OCI-LY7 (cell line): ENCODE measurements at regions not wholly inside any gene's neighbourhood (a gene's known extent, or its start where the extent isn't known, plus 50 kb on each side); places are given as distances from the start of the nearest gene placed in this dataset.

Source experiments
- BruUV-seq: library from RNA; stranded (reverse); fragments of 400-500 nt; replicated peaks from 2 replicates; lab custom pipeline; 2021; lab: Mats Ljungman, UMichigan
- CTCF ChIA-PET: fragments of 300-600 bp; sonication (Branson Sonifier 250); formaldehyde crosslinking; loops from one replicate; lab custom pipeline; 2022; ENCODE audit warnings: antibody characterized with exemption; ENCODE audit not compliant: unreplicated experiment; lab: Charles Lee
- POLR2A ChIA-PET: fragments of 300-600 bp; sonication (Branson Sonifier 250); formaldehyde crosslinking; loops from one replicate; lab custom pipeline; 2022; ENCODE audit warnings: antibody characterized with exemption; lab: Charles Lee
- DNase-seq: peaks from one replicate; pipeline ENCODE4 v3.0.0-alpha.2; 2015; ENCODE audit warnings: low spot score
- H2AFZ ChIP-seq: fragments of 200-600 bp; sonication (generic), shearing (Covaris generic); 2 replicates; pipeline ENCODE4 v1.6.1; 2014; ENCODE audit warnings: mild to moderate bottlenecking, antibody characterized with exemption, low read length, moderate library complexity
- H3K27ac ChIP-seq: fragments of 200-600 bp; sonication (generic); 2 replicates; pipeline ENCODE4 v1.5.1; 2014; ENCODE audit warnings: mixed run types, low read depth, mild to moderate bottlenecking, moderate library complexity, low read length, inconsistent platforms; ENCODE audit not compliant: poor library complexity, severe bottlenecking
- H3K36me3 ChIP-seq: fragments of 200-600 bp; sonication (generic); 2 replicates; pipeline ENCODE4 v1.6.1; 2014; ENCODE audit warnings: mild to moderate bottlenecking, antibody characterized with exemption, low read length, moderate library complexity, mixed read lengths; ENCODE audit not compliant: insufficient read depth
- H3K4me1 ChIP-seq: fragments of 200-600 bp; sonication (generic); 2 replicates; pipeline ENCODE4 v1.5.1; 2014; ENCODE audit warnings: mild to moderate bottlenecking, low read length; ENCODE audit not compliant: insufficient read depth, poor library complexity, severe bottlenecking
- H3K4me2 ChIP-seq: fragments of 200-600 bp; sonication (generic); 2 replicates; pipeline ENCODE4 v1.6.1; 2014; ENCODE audit warnings: mild to moderate bottlenecking, low read length
- H3K4me3 ChIP-seq: fragments of 200-600 bp; sonication (generic); 2 replicates; pipeline ENCODE4 v1.5.1; 2014; ENCODE audit warnings: mild to moderate bottlenecking, low read depth, low read length; ENCODE audit not compliant: poor library complexity, severe bottlenecking
- H3K79me2 ChIP-seq: fragments of 200-600 bp; sonication (generic); 2 replicates; pipeline ENCODE4 v1.6.1; 2016; ENCODE audit warnings: low read depth, mild to moderate bottlenecking, low read length, moderate library complexity, mixed read lengths; ENCODE audit not compliant: insufficient read depth
- H3K9me2 ChIP-seq: fragments of 200-600 bp; sonication (generic); 2 replicates; pipeline ENCODE4 v1.6.1; 2016; ENCODE audit warnings: mild to moderate bottlenecking, low read length, mixed read lengths; ENCODE audit not compliant: insufficient read depth
- H3K9me3 ChIP-seq: fragments of 200-600 bp; sonication (generic); 2 replicates; pipeline ENCODE4 v1.6.1; 2014; ENCODE audit warnings: mild to moderate bottlenecking, mixed run types, low read length, mixed read lengths
- H4K20me1 ChIP-seq: fragments of 200-600 bp; sonication (generic); 2 replicates; pipeline ENCODE4 v1.6.1; 2014; ENCODE audit warnings: mild to moderate bottlenecking, antibody characterized with exemption, low read length, moderate library complexity, mixed read lengths; ENCODE audit not compliant: insufficient read depth
- EZH2phosphoT487 ChIP-seq: fragments of 200-600 bp; sonication (generic); IDR thresholded peaks from 2 replicates; pipeline ENCODE4 v1.6.1; 2018; ENCODE audit warnings: low read depth, borderline replicate concordance, mild to moderate bottlenecking, mixed run types, antibody characterized with exemption, low read length, moderate library complexity, mixed read lengths
- intact Hi-C: fragments of 100-400 bp; cut with micrococcal nuclease; formaldehyde crosslinking; loops from one replicate; pipeline ENCODE4 v1.10.0; 2022; ENCODE audit not compliant: unreplicated experiment
- TF ChIP-seq, protein P1 (sequence below): fragments of 200-600 bp; sonication (generic); conservative IDR thresholded peaks from 2 replicates; pipeline ENCODE4 v1.5.1; 2014; ENCODE audit warnings: mild to moderate bottlenecking, antibody characterized with exemption, low read length, moderate library complexity, mixed read lengths

DNA sequence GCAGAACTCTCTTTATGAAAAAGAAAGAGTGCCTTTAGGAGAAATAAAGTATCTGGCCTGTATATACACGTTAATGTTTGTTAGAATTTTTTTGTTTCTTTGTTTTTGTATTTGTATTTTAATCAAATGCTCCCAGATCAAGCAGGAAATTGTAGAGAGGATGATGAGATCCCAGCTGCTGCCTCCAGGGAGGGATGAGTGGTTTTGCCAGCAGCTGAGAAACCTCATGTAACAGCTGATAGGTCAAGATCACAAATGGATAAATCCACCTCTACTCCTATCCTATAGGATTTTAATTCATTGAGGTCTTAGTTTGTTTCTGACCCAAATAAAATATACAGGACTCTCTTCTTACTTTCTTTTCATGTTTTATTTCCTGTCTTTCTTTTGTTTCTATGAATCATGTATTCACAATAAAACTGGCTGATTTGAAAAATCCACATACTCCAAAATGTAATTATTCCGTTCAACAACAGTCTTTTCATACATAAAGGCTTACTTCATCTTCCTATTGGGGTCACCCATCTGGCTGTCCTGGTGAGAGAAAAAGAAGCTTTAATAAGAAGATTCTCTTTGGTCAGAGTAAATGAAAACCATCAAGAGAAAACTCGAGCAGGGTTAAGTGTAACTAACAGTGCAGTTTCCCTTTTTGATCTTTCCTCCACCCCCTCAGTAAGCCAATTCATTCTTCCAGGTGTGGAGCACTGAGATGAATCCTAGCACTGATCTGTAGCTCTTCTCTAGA, 129.3 kb upstream of the PLPPR5 start:
- H3K36me3 ChIP-seq = no peaks in the 10 kb centered on the region
- H3K4me3 ChIP-seq = no peak overlapping the region
- no peak overlapping the region for H3K4me2 ChIP-seq
- no peak overlapping the region for H3K27ac ChIP-seq
- no peaks in the 10 kb centered on the region for H4K20me1 ChIP-seq
- intact Hi-C loops = no loop called here
- no peaks in the 10 kb centered on the region for H3K79me2 ChIP-seq
- no peaks in the 10 kb centered on the region for H3K9me3 ChIP-seq
- H2AFZ ChIP-seq = no peak overlapping the region
- TF ChIP-seq, protein P1, sequence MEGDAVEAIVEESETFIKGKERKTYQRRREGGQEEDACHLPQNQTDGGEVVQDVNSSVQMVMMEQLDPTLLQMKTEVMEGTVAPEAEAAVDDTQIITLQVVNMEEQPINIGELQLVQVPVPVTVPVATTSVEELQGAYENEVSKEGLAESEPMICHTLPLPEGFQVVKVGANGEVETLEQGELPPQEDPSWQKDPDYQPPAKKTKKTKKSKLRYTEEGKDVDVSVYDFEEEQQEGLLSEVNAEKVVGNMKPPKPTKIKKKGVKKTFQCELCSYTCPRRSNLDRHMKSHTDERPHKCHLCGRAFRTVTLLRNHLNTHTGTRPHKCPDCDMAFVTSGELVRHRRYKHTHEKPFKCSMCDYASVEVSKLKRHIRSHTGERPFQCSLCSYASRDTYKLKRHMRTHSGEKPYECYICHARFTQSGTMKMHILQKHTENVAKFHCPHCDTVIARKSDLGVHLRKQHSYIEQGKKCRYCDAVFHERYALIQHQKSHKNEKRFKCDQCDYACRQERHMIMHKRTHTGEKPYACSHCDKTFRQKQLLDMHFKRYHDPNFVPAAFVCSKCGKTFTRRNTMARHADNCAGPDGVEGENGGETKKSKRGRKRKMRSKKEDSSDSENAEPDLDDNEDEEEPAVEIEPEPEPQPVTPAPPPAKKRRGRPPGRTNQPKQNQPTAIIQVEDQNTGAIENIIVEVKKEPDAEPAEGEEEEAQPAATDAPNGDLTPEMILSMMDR = no peak
- TF ChIP-seq EZH2phosphoT487 = no peak
- H3K9me2 ChIP-seq = no peaks in the 10 kb centered on the region
- no TSS peak for BruUV-seq
- no peak for DNase-seq
- CTCF ChIA-PET = no interaction called here
- POLR2A ChIA-PET = no interaction called here
- no peaks in the 10 kb centered on the region for H3K4me1 ChIP-seq

DNA sequence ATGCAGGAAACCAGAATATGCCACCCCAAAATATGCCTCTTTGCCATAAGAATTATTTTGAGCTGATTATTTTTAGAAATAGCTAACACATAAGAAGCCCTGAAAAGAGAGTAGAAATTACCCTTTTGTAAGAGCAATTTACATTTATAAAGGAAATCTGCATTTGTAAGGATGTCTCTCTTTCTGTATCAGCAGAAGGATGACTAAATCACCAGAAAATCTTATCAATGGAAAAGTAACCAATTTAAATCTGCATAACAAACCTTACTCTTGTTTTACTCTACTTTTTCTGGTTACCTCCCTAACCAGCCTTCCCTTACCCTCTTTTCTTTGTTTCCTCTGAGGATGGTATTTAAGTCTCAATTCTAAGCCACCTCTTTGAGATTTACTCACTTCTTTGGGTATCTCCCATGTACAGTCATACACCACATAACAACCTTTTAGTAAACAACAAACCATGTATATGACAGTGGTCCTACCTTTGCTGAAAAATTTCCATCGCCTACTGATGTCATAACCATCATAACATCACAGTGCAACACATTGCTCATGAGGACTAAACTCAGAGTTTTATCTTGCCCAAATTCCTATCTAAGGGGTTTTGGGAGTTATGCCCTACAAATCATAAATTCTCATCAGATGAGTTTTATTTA, 126.6 kb upstream of the PLPPR4 start:
- POLR2A ChIA-PET = no interaction called here
- CTCF ChIA-PET = no interaction called here
- Histone ChIP-seq H3K79me2 (no peaks in the 10 kb centered on the region), H3K9me3 (no peaks in the 10 kb centered on the region), H3K9me2 (no peaks in the 10 kb centered on the region), H2AFZ (no peak overlapping the region), H3K36me3 (no peaks in the 10 kb centered on the region), H3K4me2 (no peak overlapping the region), H4K20me1 (no peaks in the 10 kb centered on the region), H3K27ac (no peak overlapping the region), H3K4me1 (no peaks in the 10 kb centered on the region), H3K4me3 (no peak overlapping the region)
- intact Hi-C loops = no loop called here
- DNase-seq = no peak
- BruUV-seq = no TSS peak
- TF ChIP-seq, protein P1 = no peak
- TF ChIP-seq EZH2phosphoT487 = no peak

DNA sequence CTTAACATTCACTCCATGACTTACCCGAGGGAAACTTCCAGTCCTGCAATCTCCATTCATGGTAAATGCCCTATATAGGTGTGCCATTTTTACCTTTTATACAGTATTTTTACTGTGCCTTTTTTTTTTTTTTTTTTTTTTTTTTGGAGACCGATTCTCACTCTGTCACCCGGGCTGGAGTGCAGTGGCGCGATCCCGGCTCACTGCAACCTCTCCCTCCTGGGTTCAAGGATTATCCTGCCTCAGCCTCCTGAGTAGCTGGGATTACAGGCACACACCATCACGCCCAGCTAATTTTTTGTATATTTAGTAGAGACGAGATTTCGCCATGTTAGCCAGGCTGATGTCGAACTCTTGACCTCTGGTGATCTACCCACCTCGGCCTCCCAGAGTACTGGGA, 124.4 kb upstream of the PLPPR4 start:
- no peak for TF ChIP-seq EZH2phosphoT487
- TF ChIP-seq, protein P1 = no peak
- H3K36me3 ChIP-seq = no peaks in the 10 kb centered on the region
- no peaks in the 10 kb centered on the region for H3K4me1 ChIP-seq
- no peaks in the 10 kb centered on the region for H3K79me2 ChIP-seq
- H3K4me2 ChIP-seq = no peak overlapping the region
- no peaks in the 10 kb centered on the region for H4K20me1 ChIP-seq
- no peaks in the 10 kb centered on the region for H3K9me2 ChIP-seq
- DNase-seq = no peak
- ChIA-PET POLR2A (interaction anchor here (0.7 kb wide), 1 partner anchor 42 kb away, joined by 3 read pairs; no protein-coding TSS in a partner anchor), CTCF (no interaction called here)
- H3K9me3 ChIP-seq = no peaks in the 10 kb centered on the region
- no peak overlapping the region for H3K4me3 ChIP-seq
- no peak overlapping the region for H2AFZ ChIP-seq
- no TSS peak for BruUV-seq
- H3K27ac ChIP-seq = no peak overlapping the region
- intact Hi-C loops = no loop called here
